Gastrocnemius medialis (tissue), 4 donors: ENCODE measurements at regions not wholly inside any gene's neighbourhood (a gene's known extent, or its start where the extent isn't known, plus 50 kb on each side); places are given as distances from the start of the nearest gene placed in this dataset.

Experiments used
- CTCF ChIP-seq, 5 experiments: fragments of 450-650 bp in 3 of 5; fragments of 200-600 bp in 2 of 5; sonication (generic) in 2 of 5; IDR thresholded peaks in 4 of 5; conservative IDR thresholded peaks in 1 of 5; 1 replicate in 4 of 5; 2 replicates in 1 of 5; pipeline ENCODE4 v1.5.1; 2016 to 2019; ENCODE audit warnings: antibody characterized with exemption in 5 of 5, mild to moderate bottlenecking in 3 of 5, moderate library complexity in 3 of 5
- POLR2A ChIP-seq, 2 donors: fragments of 450-650 bp; IDR thresholded peaks; one replicate each; pipeline ENCODE4 v1.6.1; 2017; ENCODE audit warnings: antibody characterized with exemption in 2 of 2, mild to moderate bottlenecking in 2 of 2, moderate library complexity in 2 of 2

GRCh38 chr1:187252923-187253322 is 424.2 kb downstream of the PLA2G4A start:
- TF ChIP-seq CTCF (IDR thresholded peaks at IDR 0.05 in 4 of 5, conservative IDR thresholded peaks at IDR 0.05 in 1 of 5) (no peak), POLR2A (IDR thresholded peaks at IDR 0.05) (no peak)
